Loucy (cell line): ENCODE measurements at regions not wholly inside any gene's neighbourhood (a gene's known extent, or its start where the extent isn't known, plus 50 kb on each side); places are given as distances from the start of the nearest gene placed in this dataset.

Experiments used
- H2AFZ ChIP-seq: fragments of 200-600 bp; sonication (generic); 2 replicates; pipeline ENCODE4 v1.6.0; 2016; ENCODE audit warnings: antibody characterized with exemption, mild to moderate bottlenecking, low read length, moderate library complexity
- H3F3A ChIP-seq: fragments of 200-600 bp; 2 replicates; pipeline ENCODE4 v1.6.0; 2016; ENCODE audit warnings: antibody characterized with exemption, low read depth, mild to moderate bottlenecking
- H3K27me3 ChIP-seq: fragments of 200-600 bp; sonication (generic); 2 replicates; pipeline ENCODE4 v1.6.1; 2014; ENCODE audit warnings: low read length, mild to moderate bottlenecking; ENCODE audit not compliant: insufficient read depth, poor library complexity, severe bottlenecking
- H3K36me3 ChIP-seq: fragments of 200-600 bp; sonication (generic); 2 replicates; pipeline ENCODE4 v1.6.1; 2016; ENCODE audit warnings: low read length; ENCODE audit not compliant: insufficient read depth
- H3K4me1 ChIP-seq: fragments of 200-600 bp; sonication (generic); 2 replicates; pipeline ENCODE4 v1.5.1; 2014; ENCODE audit warnings: low read length, mild to moderate bottlenecking; ENCODE audit not compliant: insufficient read depth, poor library complexity, severe bottlenecking
- H3K4me2 ChIP-seq: fragments of 200-600 bp; sonication (generic); 2 replicates; pipeline ENCODE4 v1.6.0; 2014; ENCODE audit warnings: antibody characterized with exemption, low read length, low read depth, mild to moderate bottlenecking; ENCODE audit not compliant: poor library complexity, severe bottlenecking
- H3K4me3 ChIP-seq: fragments of 200-600 bp; sonication (generic); 2 replicates; pipeline ENCODE4 v1.5.1; 2014; ENCODE audit warnings: low read length, mild to moderate bottlenecking, mixed read lengths; ENCODE audit not compliant: poor library complexity, severe bottlenecking
- H3K79me2 ChIP-seq: fragments of 200-600 bp; sonication (generic); 2 replicates; pipeline ENCODE4 v1.6.1; 2014; ENCODE audit warnings: low read length; ENCODE audit not compliant: insufficient read depth
- H3K9ac ChIP-seq: fragments of 200-600 bp; sonication (generic); 2 replicates; pipeline ENCODE4 v1.6.0; 2014; ENCODE audit warnings: mild to moderate bottlenecking, low read depth, low read length, moderate library complexity; ENCODE audit not compliant: poor library complexity, severe bottlenecking
- H3K9me2 ChIP-seq: fragments of 200-600 bp; sonication (generic); replicated peaks from 2 replicates; pipeline ENCODE4 v1.6.1; 2016; ENCODE audit warnings: low read depth, low read length, mixed read lengths
- H3K9me3 ChIP-seq: fragments of 200-600 bp; sonication (generic); 2 replicates; pipeline ENCODE4 v1.6.1; 2014; ENCODE audit warnings: mild to moderate bottlenecking, antibody characterized with exemption, low read length, low read depth; ENCODE audit not compliant: insufficient read depth
- H4K20me1 ChIP-seq: fragments of 200-600 bp; sonication (generic); 2 replicates; pipeline ENCODE4 v1.6.0; 2014; ENCODE audit warnings: antibody characterized with exemption, low read length, mild to moderate bottlenecking; ENCODE audit not compliant: insufficient read depth, poor library complexity, severe bottlenecking
- CTCF ChIP-seq: fragments of 200-600 bp; sonication (generic); conservative IDR thresholded peaks from 2 replicates; pipeline ENCODE4 v1.5.1; 2014; ENCODE audit warnings: mild to moderate bottlenecking, antibody characterized with exemption, low read length
- EZH2phosphoT487 ChIP-seq: fragments of 200-600 bp; IDR thresholded peaks from 2 replicates; pipeline ENCODE4 v1.6.1; 2018; ENCODE audit warnings: antibody characterized with exemption, mild to moderate bottlenecking, moderate library complexity, borderline replicate concordance

- no peak overlapping the region for H3K9ac ChIP-seq
- H3K4me3 ChIP-seq = no peak overlapping the region
- no peaks in the 10 kb centered on the region for H4K20me1 ChIP-seq
- H3K4me2 ChIP-seq = no peak overlapping the region
- H3K9me3 ChIP-seq = 0 out of 2 replicates have a peak, but pooled peaks cover 2% of the 10 kb centered on the region
- H2AFZ ChIP-seq = no peak overlapping the region
- no peaks in the 10 kb centered on the region for H3K36me3 ChIP-seq
- H3K27me3 ChIP-seq = no peaks in the 10 kb centered on the region
- TF ChIP-seq EZH2phosphoT487 (no peak), CTCF (no peak)
- H3F3A ChIP-seq = no peaks in the 10 kb centered on the region
- no peaks in the 10 kb centered on the region for H3K79me2 ChIP-seq
- no peaks in the 10 kb centered on the region for H3K4me1 ChIP-seq
- H3K9me2 ChIP-seq = no peaks in the 10 kb centered on the region
These were observed 1548.3 kb upstream of the TENM3 start for GRCh38 chr4:180694875-180695274.

GRCh38 chr4:180695851-180696250, 1547.4 kb upstream of the TENM3 start:
- no peaks in the 10 kb centered on the region for H3K27me3 ChIP-seq
- no peaks in the 10 kb centered on the region for H3K79me2 ChIP-seq
- H3K4me3 ChIP-seq = no peak overlapping the region
- no peaks in the 10 kb centered on the region for H3F3A ChIP-seq
- 0 out of 2 replicates have a peak, but pooled peaks cover 2% of the 10 kb centered on the region for H3K9me3 ChIP-seq
- no peak overlapping the region for H3K4me2 ChIP-seq
- no peaks in the 10 kb centered on the region for H3K4me1 ChIP-seq
- H3K9me2 ChIP-seq = no peaks in the 10 kb centered on the region
- no peak overlapping the region for H2AFZ ChIP-seq
- no peak overlapping the region for H3K9ac ChIP-seq
- no peaks in the 10 kb centered on the region for H4K20me1 ChIP-seq
- no peak for TF ChIP-seq EZH2phosphoT487
- TF ChIP-seq CTCF = no peak
- no peaks in the 10 kb centered on the region for H3K36me3 ChIP-seq

GRCh38 chr4:180696460-180697092, 1546.6 kb upstream of the TENM3 start:
- Histone ChIP-seq H3K9me2 (no peaks in the 10 kb centered on the region), H3K27me3 (no peaks in the 10 kb centered on the region), H3K9ac (no peak overlapping the region), H3F3A (no peaks in the 10 kb centered on the region), H3K79me2 (no peaks in the 10 kb centered on the region), H3K4me3 (no peak overlapping the region), H2AFZ (no peak overlapping the region), H3K4me1 (no peaks in the 10 kb centered on the region), H3K9me3 (0 out of 2 replicates have a peak, but pooled peaks cover 2% of the 10 kb centered on the region), H3K4me2 (no peak overlapping the region), H4K20me1 (no peaks in the 10 kb centered on the region), H3K36me3 (no peaks in the 10 kb centered on the region)
- TF ChIP-seq CTCF (no peak), EZH2phosphoT487 (no peak)
